Endothelial cell of umbilical vein (primary cell): ENCODE measurements at regions not wholly inside any gene's neighbourhood (a gene's known extent, or its start where the extent isn't known, plus 50 kb on each side); places are given as distances from the start of the nearest gene placed in this dataset.

Source experiments
- BruUV-seq: library from RNA; stranded (reverse); fragments of 400-500 nt; replicated peaks from 2 replicates; lab custom pipeline; 2021; lab: Mats Ljungman, UMichigan
- CTCF ChIA-PET: fragments of 300-600, 350-600 bp; sonication (Branson Sonifier 250); formaldehyde crosslinking; loops from one replicate; lab custom pipeline; 2021; ENCODE audit warnings: antibody characterized with exemption, inconsistent platforms; lab: Charles Lee
- POLR2A ChIA-PET: fragments of 300-600, 350-600 bp; sonication (Branson Sonifier 250); formaldehyde crosslinking; loops from one replicate; lab custom pipeline; 2021; ENCODE audit warnings: antibody characterized with exemption, inconsistent platforms; lab: Charles Lee
- DNase-seq: peaks from one replicate; pipeline ENCODE4 v3.0.0-alpha.2; 2011; ENCODE audit warnings: low read depth, low spot score
- FAIRE-seq: peaks from 2 replicates; lab custom pipeline; 2011; peaks lifted over from hg19 to GRCh38; lab: Jason Lieb, UNC
- H2AFZ ChIP-seq: 2 replicates; pipeline ENCODE4 v1.6.0; 2012; ENCODE audit warnings: low read depth, low read length, control low read depth, inconsistent platforms
- H3K27ac ChIP-seq: 2 replicates; pipeline ENCODE4 v1.5.1; 2011; ENCODE audit warnings: low read depth, mild to moderate bottlenecking, control low read depth, low read length, moderate library complexity; ENCODE audit not compliant: insufficient read depth
- H3K27me3 ChIP-seq, 2 experiments: 2 replicates each; pipeline versions ENCODE4 v1.6.0 to v1.6.1; 2011; ENCODE audit warnings: low read length in 2 of 2, mixed read lengths in 1 of 2; ENCODE audit not compliant: control insufficient read depth in 2 of 2, insufficient read depth in 2 of 2
- H3K36me3 ChIP-seq, 2 experiments: 2 replicates in 1 of 2; 3 replicates in 1 of 2; pipeline ENCODE4 v1.5.1; 2011; ENCODE audit warnings: low read length in 2 of 2, mild to moderate bottlenecking in 1 of 2, moderate library complexity in 1 of 2; ENCODE audit not compliant: control insufficient read depth in 2 of 2, insufficient read depth in 2 of 2; ENCODE audit errors: extremely low read depth in 1 of 2
- H3K4me1 ChIP-seq: 3 replicates; pipeline ENCODE4 v1.5.1; 2011; ENCODE audit warnings: mild to moderate bottlenecking, low read length; ENCODE audit not compliant: control insufficient read depth, insufficient read depth; ENCODE audit errors: extremely low read depth
- H3K4me2 ChIP-seq: 2 replicates; pipeline ENCODE4 v1.6.1; 2011; ENCODE audit warnings: low read length, control low read depth, mixed read lengths; ENCODE audit not compliant: insufficient read depth
- H3K4me3 ChIP-seq, 3 experiments: fragments of 200-600 bp in 1 of 3; sonication (generic), shearing (Covaris generic) in 1 of 3; replicated peaks in 1 of 3; 2 replicates each; pipeline ENCODE4 v1.5.1; 2011 to 2016; ENCODE audit warnings: control low read depth in 3 of 3, low read length in 3 of 3, mild to moderate bottlenecking in 2 of 3, inconsistent platforms in 1 of 3, low read depth in 1 of 3, moderate library complexity in 1 of 3; ENCODE audit not compliant: insufficient read depth in 1 of 3
- H3K79me2 ChIP-seq: 2 replicates; pipeline ENCODE4 v1.6.0; 2012; ENCODE audit warnings: low read length, inconsistent platforms; ENCODE audit not compliant: control insufficient read depth, insufficient read depth
- H3K9ac ChIP-seq: replicated peaks from 2 replicates; pipeline ENCODE3; 2011; ENCODE audit warnings: low read length, control low read depth; ENCODE audit not compliant: insufficient read depth; ENCODE audit errors: extremely low read depth
- H3K9me1 ChIP-seq: replicated peaks from 3 replicates; pipeline ENCODE4 v1.6.0; 2011; ENCODE audit warnings: mild to moderate bottlenecking, low read length; ENCODE audit not compliant: control insufficient read depth, insufficient read depth; ENCODE audit errors: extremely low read depth
- H3K9me3 ChIP-seq: replicated peaks from 2 replicates; pipeline ENCODE4 v1.5.1; 2012; ENCODE audit warnings: low read length, inconsistent platforms; ENCODE audit not compliant: control insufficient read depth, insufficient read depth
- H4K20me1 ChIP-seq: replicated peaks from 2 replicates; pipeline ENCODE3; 2011; ENCODE audit warnings: mild to moderate bottlenecking, low read length; ENCODE audit not compliant: control insufficient read depth, insufficient read depth; ENCODE audit errors: extremely low read depth
- EZH2 ChIP-seq: IDR thresholded peaks from 2 replicates; pipeline ENCODE4 v1.6.1; 2012; ENCODE audit warnings: borderline replicate concordance, low read depth, mild to moderate bottlenecking, moderate library complexity, low read length, inconsistent platforms; ENCODE audit not compliant: severe bottlenecking
- FOS ChIP-seq: IDR thresholded peaks from 2 replicates; pipeline ENCODE4 v1.6.1; 2011; ENCODE audit warnings: mild to moderate bottlenecking, low read length, moderate library complexity, borderline replicate concordance; ENCODE audit not compliant: insufficient read depth
- GATA2 ChIP-seq: IDR thresholded peaks from 2 replicates; pipeline ENCODE4 v1.7.0; 2011; ENCODE audit warnings: low read depth, mild to moderate bottlenecking, moderate library complexity, mixed read lengths, low read length; ENCODE audit not compliant: insufficient read length, insufficient read depth
- JUN ChIP-seq: IDR thresholded peaks from 2 replicates; pipeline ENCODE4 v1.6.1; 2011; ENCODE audit warnings: borderline replicate concordance, low read depth; ENCODE audit not compliant: insufficient read length, insufficient read depth
- MYC ChIP-seq: IDR thresholded peaks from one replicate; pipeline ENCODE4 v1.6.1; 2011; ENCODE audit warnings: mild to moderate bottlenecking, low read depth, low read length
- POLR2A ChIP-seq: IDR thresholded peaks from 2 replicates; pipeline ENCODE4 v1.6.1; 2012; ENCODE audit warnings: low read depth, mild to moderate bottlenecking, control low read depth, low read length
- POLR2AphosphoS5 ChIP-seq: IDR thresholded peaks from 2 replicates; pipeline ENCODE4 v1.6.1; 2012; ENCODE audit warnings: low read depth, mild to moderate bottlenecking, control low read depth, low read length, moderate library complexity; ENCODE audit not compliant: insufficient read depth
- dilution Hi-C: fragments of 300-500 bp; cut with MboI; formaldehyde crosslinking; loops from one replicate; pipeline ENCODE4 v1.15.0; 2019; ENCODE audit warnings: low sequenced_read_pairs; ENCODE audit not compliant: extremely low pct_ligation_motif_present
- intact Hi-C: fragments of 100-400 bp; cut with micrococcal nuclease; formaldehyde crosslinking; loops from one replicate; pipeline ENCODE4 v1.10.0; 2022
- TF ChIP-seq, protein P1 (sequence below): IDR thresholded peaks from 2 replicates; pipeline ENCODE4 v1.6.1; 2011; ENCODE audit not compliant: insufficient read depth, insufficient read length
- TF ChIP-seq, protein P2 (sequence below), 2 donors: IDR thresholded peaks; 1 replicate in 1 of 2; 2 replicates in 1 of 2; pipeline ENCODE4 v1.5.1; 2011; ENCODE audit warnings: low read length in 2 of 2, mild to moderate bottlenecking in 2 of 2, moderate library complexity in 2 of 2, control low read depth in 1 of 2, inconsistent platforms in 1 of 2, low read depth in 1 of 2; ENCODE audit not compliant: insufficient read depth in 1 of 2; ENCODE audit errors: extremely low read depth in 1 of 2

DNA sequence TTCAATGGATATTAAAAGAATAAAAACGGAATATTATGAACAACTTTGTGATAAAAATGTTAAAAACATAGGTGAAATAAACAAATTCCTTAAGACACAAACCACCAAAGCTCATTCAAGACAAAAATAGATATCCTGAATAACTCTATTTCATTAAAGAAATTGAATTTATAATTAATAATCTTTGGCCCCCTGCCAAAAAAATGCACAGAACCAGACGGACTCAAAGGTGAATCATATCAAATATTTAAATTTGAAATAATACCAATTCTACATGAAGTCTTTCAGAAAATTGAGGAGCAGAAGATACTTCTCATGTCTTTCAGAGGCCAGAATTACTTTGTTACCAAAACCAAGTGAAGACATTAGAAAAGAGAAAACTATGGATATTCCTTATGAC, 128.3 kb upstream of the KLHL29 start:
- dilution Hi-C loops: no loop called here
- Histone ChIP-seq H3K9me1 (no peaks in the 10 kb centered on the region), H4K20me1 (no peaks in the 10 kb centered on the region), H3K9me3 (no peaks in the 10 kb centered on the region), H3K36me3 (no peaks in the 10 kb centered on the region), H3K9ac (no peak overlapping the region), H3K79me2 (no peaks in the 10 kb centered on the region), H3K4me2 (no peak overlapping the region), H3K4me1 (no peaks in the 10 kb centered on the region), H3K27me3 (no peaks in the 10 kb centered on the region), H2AFZ (no peak overlapping the region), H3K27ac (no peak overlapping the region), H3K4me3 (no peak overlapping the region)
- no peak for DNase-seq
- ChIA-PET CTCF (no interaction called here), POLR2A (no interaction called here)
- intact Hi-C loops: no loop called here
- no peak for TF ChIP-seq POLR2AphosphoS5
- TF ChIP-seq FOS: no peak
- TF ChIP-seq, protein P1, sequence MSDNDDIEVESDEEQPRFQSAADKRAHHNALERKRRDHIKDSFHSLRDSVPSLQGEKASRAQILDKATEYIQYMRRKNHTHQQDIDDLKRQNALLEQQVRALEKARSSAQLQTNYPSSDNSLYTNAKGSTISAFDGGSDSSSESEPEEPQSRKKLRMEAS: no peak
- no peak for TF ChIP-seq EZH2
- TF ChIP-seq, protein P2, sequence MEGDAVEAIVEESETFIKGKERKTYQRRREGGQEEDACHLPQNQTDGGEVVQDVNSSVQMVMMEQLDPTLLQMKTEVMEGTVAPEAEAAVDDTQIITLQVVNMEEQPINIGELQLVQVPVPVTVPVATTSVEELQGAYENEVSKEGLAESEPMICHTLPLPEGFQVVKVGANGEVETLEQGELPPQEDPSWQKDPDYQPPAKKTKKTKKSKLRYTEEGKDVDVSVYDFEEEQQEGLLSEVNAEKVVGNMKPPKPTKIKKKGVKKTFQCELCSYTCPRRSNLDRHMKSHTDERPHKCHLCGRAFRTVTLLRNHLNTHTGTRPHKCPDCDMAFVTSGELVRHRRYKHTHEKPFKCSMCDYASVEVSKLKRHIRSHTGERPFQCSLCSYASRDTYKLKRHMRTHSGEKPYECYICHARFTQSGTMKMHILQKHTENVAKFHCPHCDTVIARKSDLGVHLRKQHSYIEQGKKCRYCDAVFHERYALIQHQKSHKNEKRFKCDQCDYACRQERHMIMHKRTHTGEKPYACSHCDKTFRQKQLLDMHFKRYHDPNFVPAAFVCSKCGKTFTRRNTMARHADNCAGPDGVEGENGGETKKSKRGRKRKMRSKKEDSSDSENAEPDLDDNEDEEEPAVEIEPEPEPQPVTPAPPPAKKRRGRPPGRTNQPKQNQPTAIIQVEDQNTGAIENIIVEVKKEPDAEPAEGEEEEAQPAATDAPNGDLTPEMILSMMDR (IDR thresholded peaks at IDR 0.05; ENCODE audit: extremely low read depth in 1 of 2, insufficient read depth in 1 of 2, low read depth in 1 of 2, low read length in 2 of 2): no peak
- no peak for TF ChIP-seq GATA2
- TF ChIP-seq POLR2A: no peak
- TF ChIP-seq JUN: no peak
- TF ChIP-seq MYC: no peak
- no TSS peak for BruUV-seq
- no peak for FAIRE-seq
